HG03175 (cell line): ENCODE measurements at regions not wholly inside any gene's neighbourhood (a gene's known extent, or its start where the extent isn't known, plus 50 kb on each side); places are given as distances from the start of the nearest gene placed in this dataset.

Experiments used
- ATAC-seq: cut with Tn5 transposase; IDR thresholded peaks from one replicate; pipeline ENCODE4 v1.9.1; 2021; ENCODE audit warnings: mild to moderate bottlenecking, moderate library complexity; ENCODE audit not compliant: unreplicated experiment

GRCh38 chr11:37110385-37110784, 512.3 kb upstream of the RAG2 start:
- ATAC-seq: no peak

GRCh38 chr11:37109286-37109585, 511.2 kb upstream of the RAG2 start:
- ATAC-seq: no peak

GRCh38 chr11:37108436-37109285, 510.6 kb upstream of the RAG2 start:
- no peak for ATAC-seq

GRCh38 chr11:37107831-37108230, 509.8 kb upstream of the RAG2 start:
- no peak for ATAC-seq

GRCh38 chr11:37107415-37107814, 509.4 kb upstream of the RAG2 start:
- ATAC-seq: no peak

GRCh38 chr11:37105427-37105826, 507.4 kb upstream of the RAG2 start:
- ATAC-seq: no peak

- ATAC-seq: no peak
These were observed 506.3 kb upstream of the RAG2 start for GRCh38 chr11:37104380-37104779.

GRCh38 chr11:37100008-37100407, 502.0 kb upstream of the RAG2 start:
- ATAC-seq: no peak

GRCh38 chr11:37092487-37092886, 494.5 kb upstream of the RAG2 start:
- no peak for ATAC-seq

GRCh38 chr11:37089439-37089838, 491.4 kb upstream of the RAG2 start:
- ATAC-seq: no peak

- ATAC-seq: no peak
These were observed 490.5 kb upstream of the RAG2 start for GRCh38 chr11:37088573-37088910.

- ATAC-seq: no peak
These were observed 489.9 kb upstream of the RAG2 start for GRCh38 chr11:37087650-37088572.

- ATAC-seq: no peak
These were observed 480.5 kb upstream of the RAG2 start for GRCh38 chr11:37078521-37078920.

GRCh38 chr11:37076866-37077265, 478.8 kb upstream of the RAG2 start:
- ATAC-seq: no peak

- ATAC-seq: no peak
These were observed 474.6 kb upstream of the RAG2 start for GRCh38 chr11:37072538-37073055.

- ATAC-seq: no peak
These were observed 452.3 kb upstream of the RAG2 start for GRCh38 chr11:37050311-37050710.

- no peak for ATAC-seq
These were observed 442.9 kb upstream of the RAG2 start for GRCh38 chr11:37040921-37041320.

GRCh38 chr11:37038911-37039310, 440.9 kb upstream of the RAG2 start:
- ATAC-seq: no peak

GRCh38 chr11:37026741-37027140, 428.7 kb upstream of the RAG2 start:
- no peak for ATAC-seq

GRCh38 chr11:37026326-37026725, 428.3 kb upstream of the RAG2 start:
- no peak for ATAC-seq

- no peak for ATAC-seq
These were observed 408.5 kb upstream of the RAG2 start for GRCh38 chr11:37006563-37006962.

GRCh38 chr11:37002831-37003230, 404.8 kb upstream of the RAG2 start:
- ATAC-seq: no peak
